Panc1 (cell line): ENCODE measurements at regions not wholly inside any gene's neighbourhood (a gene's known extent, or its start where the extent isn't known, plus 50 kb on each side); places are given as distances from the start of the nearest gene placed in this dataset.

Source experiments
- ATAC-seq: fragments of 200-7000 bp; cut with Tn5 transposase; 2 replicates; pipeline ENCODE4 v1.9.1; 2020; ENCODE audit warnings: mild to moderate bottlenecking, moderate library complexity
- BruUV-seq: library from RNA; stranded (reverse); fragments of 400-500 nt; replicated peaks from 2 replicates; lab custom pipeline; 2021; lab: Mats Ljungman, UMichigan
- CTCF ChIA-PET: fragments of 300-600 bp; sonication (Branson Sonifier 250); formaldehyde crosslinking; loops from one replicate; lab custom pipeline; 2022; ENCODE audit warnings: antibody characterized with exemption; lab: Charles Lee
- POLR2A ChIA-PET: fragments of 300-600 bp; sonication (Branson Sonifier 250); formaldehyde crosslinking; loops from one replicate; lab custom pipeline; 2022; ENCODE audit warnings: antibody characterized with exemption; lab: Charles Lee
- DNase-seq: peaks from one replicate; pipeline ENCODE4 v3.0.0-alpha.2; 2010; ENCODE audit warnings: low read depth, low spot score
- H3K27ac ChIP-seq: 2 replicates; pipeline ENCODE4 v1.5.1; 2011; ENCODE audit warnings: mild to moderate bottlenecking, low read length, inconsistent platforms
- H3K27me3 ChIP-seq: fragments of 200-500 bp; sonication (Bioruptor generic); 2 replicates; pipeline ENCODE4 v1.6.0; 2014; ENCODE audit warnings: low read length, inconsistent platforms; ENCODE audit not compliant: control insufficient read depth, insufficient read depth
- H3K36me3 ChIP-seq: fragments of 200-500 bp; sonication (Bioruptor generic); 2 replicates; pipeline ENCODE4 v1.5.1; 2014; ENCODE audit warnings: inconsistent platforms, mild to moderate bottlenecking, low read length, moderate library complexity; ENCODE audit not compliant: control insufficient read depth, insufficient read depth
- H3K4me1 ChIP-seq: 2 replicates; pipeline ENCODE4 v1.5.1; 2011; ENCODE audit warnings: inconsistent platforms, mild to moderate bottlenecking, low read length, moderate library complexity; ENCODE audit not compliant: control insufficient read depth, insufficient read depth
- H3K4me3 ChIP-seq, 2 experiments: 2 replicates each; pipeline ENCODE4 v1.5.1; 2011 to 2012; ENCODE audit warnings: low read depth in 2 of 2, low read length in 2 of 2, mild to moderate bottlenecking in 2 of 2, inconsistent platforms in 1 of 2, moderate library complexity in 1 of 2
- H3K9me3 ChIP-seq: fragments of 200-500 bp; sonication (Bioruptor generic); 2 replicates; pipeline ENCODE4 v1.5.1; 2014; ENCODE audit warnings: low read depth, mild to moderate bottlenecking, inconsistent platforms, low read length, moderate library complexity; ENCODE audit not compliant: control insufficient read depth, insufficient read depth
- POLR2AphosphoS5 ChIP-seq: IDR thresholded peaks from 2 replicates; pipeline ENCODE4 v1.6.1; 2012; ENCODE audit warnings: mild to moderate bottlenecking, low read depth, low read length, moderate library complexity
- SIN3A ChIP-seq: IDR thresholded peaks from 2 replicates; pipeline ENCODE4 v1.6.1; 2012; ENCODE audit warnings: low read depth, mild to moderate bottlenecking, low read length, moderate library complexity, borderline replicate concordance; ENCODE audit not compliant: insufficient read depth
- TCF7L2 ChIP-seq: IDR thresholded peaks from 2 replicates; pipeline ENCODE4 v1.6.1; 2011; ENCODE audit warnings: mild to moderate bottlenecking, low read depth, low read length, inconsistent platforms
- in situ Hi-C: cut with HindIII; loops from 2 replicates; pipeline ENCODE4 v1.10.0; 2016; ENCODE audit warnings: low sequenced_read_pairs, low pct_unique_long_range_greater_than_20kb
- intact Hi-C: fragments of 100-400 bp; cut with micrococcal nuclease; formaldehyde crosslinking; loops from one replicate; pipeline ENCODE4 v1.10.0; 2022; ENCODE audit not compliant: unreplicated experiment
- TF ChIP-seq, protein P1 (sequence below), 2 experiments: IDR thresholded peaks; 2 replicates each; pipeline ENCODE4 v1.6.1; 2011 to 2012; ENCODE audit warnings: low read depth in 2 of 2, control low read depth in 1 of 2, low read length in 1 of 2, mild to moderate bottlenecking in 1 of 2, moderate library complexity in 1 of 2; ENCODE audit not compliant: insufficient read depth in 1 of 2
- TF ChIP-seq, protein P2 (sequence below): fragments of 450-650 bp; IDR thresholded peaks from 2 replicates; pipeline ENCODE4 v1.5.1; 2017; ENCODE audit warnings: mild to moderate bottlenecking

DNA sequence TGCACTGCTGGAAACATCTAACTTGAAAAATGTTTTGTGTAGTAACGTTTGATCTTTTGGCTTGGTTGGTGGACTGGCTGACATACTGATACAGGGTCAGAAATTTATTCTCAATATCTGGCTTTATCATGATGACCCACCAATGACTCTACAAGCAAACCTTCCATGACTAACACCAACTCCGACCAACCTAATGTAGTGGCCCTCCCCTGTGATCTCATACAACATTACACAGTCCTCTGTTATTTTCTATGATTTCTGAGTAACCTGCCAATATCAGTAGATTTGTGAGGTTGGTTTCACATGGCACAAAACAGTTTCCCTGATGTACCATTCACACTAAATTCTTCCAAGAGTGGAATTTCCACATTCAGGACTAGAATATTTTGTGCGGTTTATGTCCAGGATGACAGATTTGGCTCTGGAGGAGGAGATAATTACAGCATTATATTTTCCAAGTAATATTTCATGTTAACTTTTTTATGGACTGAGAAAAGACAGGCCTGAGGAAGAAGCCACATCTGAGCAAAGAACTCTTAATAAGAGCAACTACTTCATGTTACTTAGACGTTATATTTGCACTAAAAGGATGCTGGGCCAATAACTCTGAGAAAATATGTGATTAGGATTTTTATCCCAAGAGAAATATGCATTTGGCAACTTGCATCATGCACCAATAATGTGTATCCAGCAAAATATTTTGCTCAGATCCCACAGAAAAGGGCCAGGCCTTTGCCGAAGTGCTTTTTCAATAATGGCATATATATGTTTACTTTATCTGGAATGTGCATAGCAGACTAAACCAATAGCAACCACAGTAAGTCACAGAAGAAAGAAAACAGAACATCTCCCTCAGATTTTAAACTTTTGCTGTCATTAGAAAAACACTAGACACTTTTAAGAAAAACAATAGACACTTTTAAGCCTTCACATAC is 273.4 kb downstream of the KCNN2 start:
- CTCF ChIA-PET, result no interaction called here
- H3K9me3 ChIP-seq, result no peaks in the 10 kb centered on the region

GRCh38 chr5:114634517-114634916 is 272.6 kb downstream of the KCNN2 start:
- no peaks in the 10 kb centered on the region for H3K9me3 ChIP-seq
- ATAC-seq (no peak), DNase-seq (no peak)
- intact Hi-C loops, result no loop called here
- in situ Hi-C loops, result no loop called here
- no peaks in the 10 kb centered on the region for H3K27me3 ChIP-seq
- ChIA-PET POLR2A (no interaction called here), CTCF (no interaction called here)
- TF ChIP-seq, protein P1, sequence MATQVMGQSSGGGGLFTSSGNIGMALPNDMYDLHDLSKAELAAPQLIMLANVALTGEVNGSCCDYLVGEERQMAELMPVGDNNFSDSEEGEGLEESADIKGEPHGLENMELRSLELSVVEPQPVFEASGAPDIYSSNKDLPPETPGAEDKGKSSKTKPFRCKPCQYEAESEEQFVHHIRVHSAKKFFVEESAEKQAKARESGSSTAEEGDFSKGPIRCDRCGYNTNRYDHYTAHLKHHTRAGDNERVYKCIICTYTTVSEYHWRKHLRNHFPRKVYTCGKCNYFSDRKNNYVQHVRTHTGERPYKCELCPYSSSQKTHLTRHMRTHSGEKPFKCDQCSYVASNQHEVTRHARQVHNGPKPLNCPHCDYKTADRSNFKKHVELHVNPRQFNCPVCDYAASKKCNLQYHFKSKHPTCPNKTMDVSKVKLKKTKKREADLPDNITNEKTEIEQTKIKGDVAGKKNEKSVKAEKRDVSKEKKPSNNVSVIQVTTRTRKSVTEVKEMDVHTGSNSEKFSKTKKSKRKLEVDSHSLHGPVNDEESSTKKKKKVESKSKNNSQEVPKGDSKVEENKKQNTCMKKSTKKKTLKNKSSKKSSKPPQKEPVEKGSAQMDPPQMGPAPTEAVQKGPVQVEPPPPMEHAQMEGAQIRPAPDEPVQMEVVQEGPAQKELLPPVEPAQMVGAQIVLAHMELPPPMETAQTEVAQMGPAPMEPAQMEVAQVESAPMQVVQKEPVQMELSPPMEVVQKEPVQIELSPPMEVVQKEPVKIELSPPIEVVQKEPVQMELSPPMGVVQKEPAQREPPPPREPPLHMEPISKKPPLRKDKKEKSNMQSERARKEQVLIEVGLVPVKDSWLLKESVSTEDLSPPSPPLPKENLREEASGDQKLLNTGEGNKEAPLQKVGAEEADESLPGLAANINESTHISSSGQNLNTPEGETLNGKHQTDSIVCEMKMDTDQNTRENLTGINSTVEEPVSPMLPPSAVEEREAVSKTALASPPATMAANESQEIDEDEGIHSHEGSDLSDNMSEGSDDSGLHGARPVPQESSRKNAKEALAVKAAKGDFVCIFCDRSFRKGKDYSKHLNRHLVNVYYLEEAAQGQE (IDR thresholded peaks at IDR 0.05; ENCODE audit: insufficient read depth in 1 of 2, low read depth in 2 of 2, low read length in 1 of 2), result no peak
- TF ChIP-seq POLR2AphosphoS5 (no peak), SIN3A (no peak), TCF7L2 (no peak)
- TF ChIP-seq, protein P2, sequence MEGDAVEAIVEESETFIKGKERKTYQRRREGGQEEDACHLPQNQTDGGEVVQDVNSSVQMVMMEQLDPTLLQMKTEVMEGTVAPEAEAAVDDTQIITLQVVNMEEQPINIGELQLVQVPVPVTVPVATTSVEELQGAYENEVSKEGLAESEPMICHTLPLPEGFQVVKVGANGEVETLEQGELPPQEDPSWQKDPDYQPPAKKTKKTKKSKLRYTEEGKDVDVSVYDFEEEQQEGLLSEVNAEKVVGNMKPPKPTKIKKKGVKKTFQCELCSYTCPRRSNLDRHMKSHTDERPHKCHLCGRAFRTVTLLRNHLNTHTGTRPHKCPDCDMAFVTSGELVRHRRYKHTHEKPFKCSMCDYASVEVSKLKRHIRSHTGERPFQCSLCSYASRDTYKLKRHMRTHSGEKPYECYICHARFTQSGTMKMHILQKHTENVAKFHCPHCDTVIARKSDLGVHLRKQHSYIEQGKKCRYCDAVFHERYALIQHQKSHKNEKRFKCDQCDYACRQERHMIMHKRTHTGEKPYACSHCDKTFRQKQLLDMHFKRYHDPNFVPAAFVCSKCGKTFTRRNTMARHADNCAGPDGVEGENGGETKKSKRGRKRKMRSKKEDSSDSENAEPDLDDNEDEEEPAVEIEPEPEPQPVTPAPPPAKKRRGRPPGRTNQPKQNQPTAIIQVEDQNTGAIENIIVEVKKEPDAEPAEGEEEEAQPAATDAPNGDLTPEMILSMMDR, result no peak
- H3K27ac ChIP-seq, result no peak overlapping the region
- no peaks in the 10 kb centered on the region for H3K4me1 ChIP-seq
- H3K4me3 ChIP-seq, result no peak overlapping the region
- BruUV-seq, result no TSS peak
- no peaks in the 10 kb centered on the region for H3K36me3 ChIP-seq

More for the DNA sequence above, 273.4 kb downstream of the KCNN2 start:
- no peak for DNase-seq
- no peaks in the 10 kb centered on the region for H3K27me3 ChIP-seq
- no TSS peak for BruUV-seq
- ATAC-seq, result no peak
- intact Hi-C loops, result no loop called here
- no peaks in the 10 kb centered on the region for H3K36me3 ChIP-seq
- no peak overlapping the region for H3K27ac ChIP-seq
- no peak overlapping the region for H3K4me3 ChIP-seq
- POLR2A ChIA-PET, result no interaction called here
- no peak for TF ChIP-seq TCF7L2
- TF ChIP-seq POLR2AphosphoS5, result no peak
- TF ChIP-seq, protein P2, result no peak
- TF ChIP-seq SIN3A, result no peak
- TF ChIP-seq, protein P1 (IDR thresholded peaks at IDR 0.05; ENCODE audit: insufficient read depth in 1 of 2, low read depth in 2 of 2, low read length in 1 of 2), result no peak
- in situ Hi-C loops, result no loop called here
- H3K4me1 ChIP-seq, result no peaks in the 10 kb centered on the region
